ENCODE measurements at regions not wholly inside any gene's neighbourhood (a gene's known extent, or its start where the extent isn't known, plus 50 kb on each side); places are given as distances from the start of the nearest gene placed in this dataset.

DNA sequence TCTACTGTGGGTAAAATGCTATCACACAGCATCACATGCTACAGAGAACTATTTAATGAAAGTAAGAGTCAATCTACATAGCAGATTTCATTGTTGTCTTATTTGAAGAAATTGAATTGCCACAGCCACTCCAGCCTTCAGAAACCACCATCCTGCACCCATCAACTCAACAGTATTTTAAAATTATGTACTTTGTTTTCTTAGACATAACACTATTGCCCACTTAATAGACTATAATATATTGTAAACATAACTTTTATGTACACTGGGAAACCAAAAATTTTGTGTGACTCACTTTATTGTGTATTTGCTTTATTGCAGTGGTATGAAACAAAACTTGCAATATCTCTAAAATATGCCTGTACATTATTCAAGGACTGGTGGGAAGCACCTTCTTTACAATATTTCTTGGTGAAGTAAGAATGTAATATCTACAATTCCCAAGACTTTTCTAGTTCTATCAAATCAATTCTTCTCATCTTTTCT lies 133.0 kb downstream of the DUSP10 start:
- Mint-ChIP-seq H3K4me3 (ENCODE audit: unreplicated experiment) (no peak overlapping the region), H3K27ac (ENCODE audit: unreplicated experiment) (no peak overlapping the region), H3K4me1 (ENCODE audit: unreplicated experiment) (peaks cover 9% of the 10 kb centered on the region), H3K27me3 (ENCODE audit: unreplicated experiment) (no peaks in the 10 kb centered on the region), H3K36me3 (ENCODE audit: low read depth, unreplicated experiment) (no peaks in the 10 kb centered on the region), H3K9me3 (ENCODE audit: unreplicated experiment) (no peaks in the 10 kb centered on the region)
- DNase-seq (ENCODE audit: low spot score): no peak
- TF ChIP-seq CTCF (IDR thresholded peaks at IDR 0.05; ENCODE audit: unreplicated experiment): no peak

- Mint-ChIP-seq H3K4me3 (ENCODE audit: unreplicated experiment) (no peak overlapping the region), H3K27ac (ENCODE audit: unreplicated experiment) (no peak overlapping the region), H3K4me1 (ENCODE audit: unreplicated experiment) (peaks cover 9% of the 10 kb centered on the region), H3K36me3 (ENCODE audit: low read depth, unreplicated experiment) (no peaks in the 10 kb centered on the region), H3K9me3 (ENCODE audit: unreplicated experiment) (no peaks in the 10 kb centered on the region), H3K27me3 (ENCODE audit: unreplicated experiment) (no peaks in the 10 kb centered on the region)
- no peak for DNase-seq (ENCODE audit: low spot score)
- no peak for TF ChIP-seq CTCF (IDR thresholded peaks at IDR 0.05; ENCODE audit: unreplicated experiment)
Observed at GRCh38 chr1:221611656-221612046, 130.2 kb downstream of the DUSP10 start.

DNA sequence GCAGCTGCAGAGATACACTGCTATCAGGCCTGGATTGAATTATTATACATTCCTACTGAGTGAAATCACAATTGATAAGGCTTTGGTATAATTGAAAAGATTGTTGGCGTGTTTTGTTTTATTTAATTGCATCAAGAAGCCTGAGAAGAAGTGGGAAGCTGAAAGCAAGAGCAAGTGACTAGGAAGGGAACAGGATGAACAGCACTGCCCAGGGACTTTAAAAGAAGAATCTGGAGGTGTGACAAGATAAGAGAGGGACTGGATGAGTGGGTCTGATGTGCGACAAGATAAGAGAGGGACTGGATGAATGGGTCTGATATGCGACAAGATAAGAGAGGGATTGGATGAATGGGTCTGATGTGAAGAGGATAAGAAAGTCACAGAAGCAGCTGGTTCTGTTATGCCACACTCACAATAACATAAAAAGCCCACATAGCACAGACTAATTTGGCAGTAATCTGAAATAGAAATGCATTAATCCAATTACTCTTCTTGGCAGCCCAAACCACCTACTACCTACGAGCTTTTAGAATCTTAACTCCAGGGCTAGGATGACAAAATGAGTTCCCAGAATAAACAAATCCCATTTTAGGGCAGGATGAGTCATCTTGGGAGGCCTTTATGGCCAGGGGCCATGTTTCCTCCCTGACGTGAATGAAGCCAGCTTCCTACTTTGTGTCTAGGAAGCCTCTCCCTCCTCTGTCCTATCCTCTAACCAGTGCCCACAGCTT lies 129.7 kb downstream of the DUSP10 start:
- Mint-ChIP-seq H3K4me1 (ENCODE audit: unreplicated experiment) (peaks cover 9% of the 10 kb centered on the region), H3K36me3 (ENCODE audit: low read depth, unreplicated experiment) (no peaks in the 10 kb centered on the region), H3K27ac (ENCODE audit: unreplicated experiment) (peak overlapping the region; percentile 20), H3K27me3 (ENCODE audit: unreplicated experiment) (no peaks in the 10 kb centered on the region), H3K4me3 (ENCODE audit: unreplicated experiment) (no peak overlapping the region), H3K9me3 (ENCODE audit: unreplicated experiment) (no peaks in the 10 kb centered on the region)
- TF ChIP-seq CTCF (IDR thresholded peaks at IDR 0.05; ENCODE audit: unreplicated experiment): no peak
- no peak for DNase-seq (ENCODE audit: low spot score)

DNA sequence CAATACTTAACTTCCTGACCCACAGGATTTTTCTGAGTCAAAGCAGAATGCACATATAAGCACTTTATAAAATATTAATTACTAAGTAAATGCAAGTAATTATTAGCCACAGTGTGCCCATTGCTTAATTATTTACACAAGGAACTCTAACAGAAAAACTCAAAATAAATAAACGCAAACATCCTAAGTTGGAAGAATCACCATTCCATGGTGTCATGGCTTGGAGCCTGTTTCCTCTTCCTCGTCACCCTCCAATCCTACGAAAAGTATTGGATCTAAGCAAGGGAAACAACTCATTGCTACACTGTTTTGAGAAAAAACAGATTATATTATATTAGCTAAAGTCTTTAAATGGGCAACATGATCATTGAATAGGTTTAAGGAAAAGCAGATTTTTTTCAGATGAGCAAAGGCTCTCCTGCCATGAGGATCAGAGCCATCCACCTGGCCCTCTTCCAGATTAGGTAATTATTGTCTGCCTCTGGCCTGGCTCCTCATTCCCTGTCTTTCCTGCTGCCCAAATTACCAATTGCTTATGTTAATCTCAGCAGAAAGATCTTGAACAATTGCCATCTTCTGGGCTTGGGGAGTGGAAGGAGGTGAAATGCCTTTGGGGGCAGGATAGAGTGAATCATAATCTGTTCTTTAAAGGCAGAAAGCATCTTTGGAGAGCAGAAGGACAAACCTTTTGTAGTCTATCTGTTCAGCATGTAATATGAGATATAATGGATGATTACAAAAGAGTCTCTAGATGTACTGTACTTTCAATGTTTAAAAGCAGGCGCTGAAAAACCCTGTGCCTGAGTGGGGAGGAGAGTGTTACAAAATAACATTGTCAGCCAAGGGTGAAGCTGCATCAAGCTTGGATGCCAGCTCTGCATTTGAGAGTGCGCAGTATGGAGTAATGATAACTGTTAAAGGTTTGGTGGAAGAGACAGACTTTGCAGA lies 121.2 kb downstream of the DUSP10 start:
- H3K9me3 Mint-ChIP-seq (ENCODE audit: unreplicated experiment): no peaks in the 10 kb centered on the region
- no peaks in the 10 kb centered on the region for H3K36me3 Mint-ChIP-seq (ENCODE audit: low read depth, unreplicated experiment)
- H3K27me3 Mint-ChIP-seq (ENCODE audit: unreplicated experiment): no peaks in the 10 kb centered on the region
- no peak for DNase-seq (ENCODE audit: low spot score)
- no peak overlapping the region for H3K4me3 Mint-ChIP-seq (ENCODE audit: unreplicated experiment)
- H3K4me1 Mint-ChIP-seq (ENCODE audit: unreplicated experiment): no peaks in the 10 kb centered on the region
- TF ChIP-seq CTCF (IDR thresholded peaks at IDR 0.05; ENCODE audit: unreplicated experiment): no peak
- no peak overlapping the region for H3K27ac Mint-ChIP-seq (ENCODE audit: unreplicated experiment)

Data from endothelial cell (in vitro differentiated cells).